C4-2B (cell line): ENCODE measurements at regions not wholly inside any gene's neighbourhood (a gene's known extent, or its start where the extent isn't known, plus 50 kb on each side); places are given as distances from the start of the nearest gene placed in this dataset.

Experiments used
- CTCF ChIP-seq: fragments of 450-650 bp; conservative IDR thresholded peaks from 2 replicates; pipeline ENCODE4 v1.5.1; 2017; ENCODE audit warnings: mild to moderate bottlenecking
- ZFX ChIP-seq: fragments of 450-650 bp; IDR thresholded peaks from 2 replicates; pipeline ENCODE4 v1.6.1; 2017

GRCh38 chr16:51752438-51752995 is 601.4 kb upstream of the SALL1 start:
- TF ChIP-seq CTCF (no peak), ZFX (no peak)
